ENCODE measurements at regions not wholly inside any gene's neighbourhood (a gene's known extent, or its start where the extent isn't known, plus 50 kb on each side); places are given as distances from the start of the nearest gene placed in this dataset.

- no peak for TF ChIP-seq NFYB (CRISPR knock-in tag; IDR thresholded peaks at IDR 0.05)
- no peak for TF ChIP-seq JUNB (CRISPR knock-in tag; IDR thresholded peaks at IDR 0.05; ENCODE audit: borderline replicate concordance)
- TF ChIP-seq, protein P1, sequence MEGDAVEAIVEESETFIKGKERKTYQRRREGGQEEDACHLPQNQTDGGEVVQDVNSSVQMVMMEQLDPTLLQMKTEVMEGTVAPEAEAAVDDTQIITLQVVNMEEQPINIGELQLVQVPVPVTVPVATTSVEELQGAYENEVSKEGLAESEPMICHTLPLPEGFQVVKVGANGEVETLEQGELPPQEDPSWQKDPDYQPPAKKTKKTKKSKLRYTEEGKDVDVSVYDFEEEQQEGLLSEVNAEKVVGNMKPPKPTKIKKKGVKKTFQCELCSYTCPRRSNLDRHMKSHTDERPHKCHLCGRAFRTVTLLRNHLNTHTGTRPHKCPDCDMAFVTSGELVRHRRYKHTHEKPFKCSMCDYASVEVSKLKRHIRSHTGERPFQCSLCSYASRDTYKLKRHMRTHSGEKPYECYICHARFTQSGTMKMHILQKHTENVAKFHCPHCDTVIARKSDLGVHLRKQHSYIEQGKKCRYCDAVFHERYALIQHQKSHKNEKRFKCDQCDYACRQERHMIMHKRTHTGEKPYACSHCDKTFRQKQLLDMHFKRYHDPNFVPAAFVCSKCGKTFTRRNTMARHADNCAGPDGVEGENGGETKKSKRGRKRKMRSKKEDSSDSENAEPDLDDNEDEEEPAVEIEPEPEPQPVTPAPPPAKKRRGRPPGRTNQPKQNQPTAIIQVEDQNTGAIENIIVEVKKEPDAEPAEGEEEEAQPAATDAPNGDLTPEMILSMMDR (CRISPR knock-in tag; IDR thresholded peaks at IDR 0.05) = no peak
- TF ChIP-seq, protein P2, sequence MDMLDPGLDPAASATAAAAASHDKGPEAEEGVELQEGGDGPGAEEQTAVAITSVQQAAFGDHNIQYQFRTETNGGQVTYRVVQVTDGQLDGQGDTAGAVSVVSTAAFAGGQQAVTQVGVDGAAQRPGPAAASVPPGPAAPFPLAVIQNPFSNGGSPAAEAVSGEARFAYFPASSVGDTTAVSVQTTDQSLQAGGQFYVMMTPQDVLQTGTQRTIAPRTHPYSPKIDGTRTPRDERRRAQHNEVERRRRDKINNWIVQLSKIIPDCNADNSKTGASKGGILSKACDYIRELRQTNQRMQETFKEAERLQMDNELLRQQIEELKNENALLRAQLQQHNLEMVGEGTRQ (IDR thresholded peaks at IDR 0.05; ENCODE audit: low read depth, low read length) = no peak
- TF ChIP-seq, protein P2 (CRISPR knock-in tag; IDR thresholded peaks at IDR 0.05; ENCODE audit: borderline replicate concordance) = no peak
- no peak for TF ChIP-seq ZNF225 (CRISPR knock-in tag; IDR thresholded peaks at IDR 0.05)
- no peak for TF ChIP-seq TCF7L2 (IDR thresholded peaks at IDR 0.05; ENCODE audit: low read depth, low read length)
- TF ChIP-seq NR3C1 (CRISPR knock-in tag; IDR thresholded peaks at IDR 0.05) = no peak
- TF ChIP-seq ZNF563 (CRISPR knock-in tag; IDR thresholded peaks at IDR 0.05) = no peak
- TF ChIP-seq ZFP36L2 (CRISPR knock-in tag; IDR thresholded peaks at IDR 0.05) = no peak
- TF ChIP-seq POLR2A (IDR thresholded peaks at IDR 0.05; ENCODE audit: insufficient read depth in 1 of 2, low read depth in 2 of 2, low read length in 2 of 2) = no peak
These were observed 584.8 kb upstream of the AGA start for GRCh38 chr4:178026999-178027398.

All from HepG2 (cell line).